Activated CD4-positive, alpha-beta T cell treated with anti-CD3 and anti-CD28 coated beads for 36 hours (primary cell): ENCODE measurements at regions not wholly inside any gene's neighbourhood (a gene's known extent, or its start where the extent isn't known, plus 50 kb on each side); places are given as distances from the start of the nearest gene placed in this dataset.
"Not testable (repeated sequence)": the region's sequence is repeated elsewhere in the genome, so short reads cannot be mapped to it uniquely, and the experiment has no call there.

ENCODE experiments used
- ATAC-seq: fragments of 200-7000 bp; cut with Tn5 transposase; one replicate; pipeline ENCODE4 v1.10.0; 2021; ENCODE audit warnings: mild to moderate bottlenecking, moderate library complexity
- CTCF ChIA-PET: fragments of 350-600 bp; sonication (Branson Sonifier 250); formaldehyde crosslinking; loops from one replicate; lab custom pipeline; 2021; ENCODE audit warnings: antibody characterized with exemption; lab: Charles Lee
- POLR2A ChIA-PET: fragments of 350-600 bp; sonication (Branson Sonifier 250); formaldehyde crosslinking; loops from one replicate; lab custom pipeline; 2021; ENCODE audit warnings: antibody characterized with exemption, inconsistent platforms; lab: Charles Lee
- DNase-seq: peaks from one replicate; pipeline ENCODE4 v3.0.0-alpha.2; 2020
- H3K27ac Mint-ChIP-seq: one replicate; pipeline ENCODE4 v1.8.0; 2021; ENCODE audit warnings: mixed read lengths
- H3K27me3 Mint-ChIP-seq: one replicate; pipeline ENCODE4 v1.8.0; 2021; ENCODE audit warnings: mixed read lengths
- H3K36me3 Mint-ChIP-seq: one replicate; pipeline ENCODE4 v1.8.0; 2021; ENCODE audit warnings: low read depth, mixed read lengths
- H3K4me1 Mint-ChIP-seq: one replicate; pipeline ENCODE4 v1.8.0; 2021; ENCODE audit warnings: mixed read lengths
- H3K4me3 Mint-ChIP-seq: one replicate; pipeline ENCODE4 v1.8.0; 2021; ENCODE audit warnings: mild to moderate bottlenecking, moderate library complexity, mixed read lengths
- H3K9me3 Mint-ChIP-seq: one replicate; pipeline ENCODE4 v1.8.0; 2021; ENCODE audit warnings: low read depth, mixed read lengths
- intact Hi-C, 2 experiments: fragments of 100-400 bp; cut with DNase I in 1 of 2; cut with micrococcal nuclease in 1 of 2; formaldehyde crosslinking; loops; one replicate each; pipeline versions ENCODE4 v1.14.2 to v1.15.1; 2022 to 2024; cut with DNase I, micrococcal nuclease

DNA sequence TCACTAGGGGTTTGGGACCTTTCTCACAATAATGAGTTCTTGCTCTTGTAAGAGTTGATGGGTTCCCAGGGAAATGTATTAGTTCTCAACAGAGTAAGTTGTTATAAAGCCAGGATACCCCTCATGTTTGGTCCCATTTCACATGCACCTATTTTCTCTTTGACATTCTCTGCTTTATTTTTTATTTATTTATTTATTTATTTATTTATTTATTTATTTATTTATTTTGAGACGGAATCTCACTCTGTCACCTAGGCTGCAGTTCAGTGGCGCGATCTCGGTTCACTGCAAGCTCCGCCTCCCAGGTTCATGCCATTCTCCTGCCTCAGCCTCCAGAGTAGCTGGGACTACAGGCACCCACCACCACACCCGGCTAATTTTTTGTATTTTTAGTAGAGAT lies 52.2 kb downstream of the ACTRT1 start:
- CTCF ChIA-PET, H3K36me3 Mint-ChIP-seq, POLR2A ChIA-PET, DNase-seq, H3K4me3 Mint-ChIP-seq, H3K27ac Mint-ChIP-seq, ATAC-seq, H3K27me3 Mint-ChIP-seq, intact Hi-C loops, H3K9me3 Mint-ChIP-seq, H3K4me1 Mint-ChIP-seq: not testable (repeated sequence)

GRCh38 chrX:127963696-127964095 lies 88.5 kb downstream of the ACTRT1 start:
- ChIA-PET CTCF (no interaction called here), POLR2A (no interaction called here)
- no peak overlapping the region for H3K27ac Mint-ChIP-seq
- DNase-seq (no peak), ATAC-seq (no peak)
- no peaks in the 10 kb centered on the region for H3K36me3 Mint-ChIP-seq
- intact Hi-C loops: no loop called here
- no peaks in the 10 kb centered on the region for H3K4me1 Mint-ChIP-seq
- H3K4me3 Mint-ChIP-seq: no peak overlapping the region
- H3K27me3 Mint-ChIP-seq: no peaks in the 10 kb centered on the region
- H3K9me3 Mint-ChIP-seq: peaks cover 4% of the 10 kb centered on the region

- no peaks in the 10 kb centered on the region for H3K9me3 Mint-ChIP-seq
- ChIA-PET CTCF (interaction anchor here (0.6 kb wide), 1 partner anchor 20 kb away, joined by 3 read pairs; no protein-coding TSS in a partner anchor), POLR2A (no interaction called here)
- no peaks in the 10 kb centered on the region for H3K36me3 Mint-ChIP-seq
- no peak overlapping the region for H3K4me3 Mint-ChIP-seq
- intact Hi-C loops: no loop called here
- no peaks in the 10 kb centered on the region for H3K27me3 Mint-ChIP-seq
- no peaks in the 10 kb centered on the region for H3K4me1 Mint-ChIP-seq
- H3K27ac Mint-ChIP-seq: no peak overlapping the region
- ATAC-seq: no peak
- DNase-seq: no peak
These were observed 104.8 kb downstream of the ACTRT1 start for GRCh38 chrX:127947450-127947849.

GRCh38 chrX:127943571-127943970 lies 108.6 kb downstream of the ACTRT1 start:
- CTCF ChIA-PET: interaction anchor here (0.6 kb wide), 1 partner anchor 1171 kb away, joined by 3 read pairs; no protein-coding TSS in a partner anchor
- POLR2A ChIA-PET: no interaction called here
- no peak for DNase-seq
- no peak for ATAC-seq
- Mint-ChIP-seq H3K4me1 (no peaks in the 10 kb centered on the region), H3K36me3 (no peaks in the 10 kb centered on the region), H3K27me3 (no peaks in the 10 kb centered on the region), H3K9me3 (no peaks in the 10 kb centered on the region), H3K27ac (no peak overlapping the region), H3K4me3 (no peak overlapping the region)
- intact Hi-C loops: no loop called here

- intact Hi-C loops: no loop called here
- ChIA-PET CTCF (no interaction called here), POLR2A (no interaction called here)
- H3K27ac Mint-ChIP-seq: no peak overlapping the region
- H3K9me3 Mint-ChIP-seq: no peaks in the 10 kb centered on the region
- H3K4me3 Mint-ChIP-seq: no peak overlapping the region
- no peaks in the 10 kb centered on the region for H3K4me1 Mint-ChIP-seq
- H3K36me3 Mint-ChIP-seq: no peaks in the 10 kb centered on the region
- DNase-seq (no peak), ATAC-seq (no peak)
- H3K27me3 Mint-ChIP-seq: no peaks in the 10 kb centered on the region
These were observed 143.8 kb downstream of the ACTRT1 start for GRCh38 chrX:127908384-127908783.

DNA sequence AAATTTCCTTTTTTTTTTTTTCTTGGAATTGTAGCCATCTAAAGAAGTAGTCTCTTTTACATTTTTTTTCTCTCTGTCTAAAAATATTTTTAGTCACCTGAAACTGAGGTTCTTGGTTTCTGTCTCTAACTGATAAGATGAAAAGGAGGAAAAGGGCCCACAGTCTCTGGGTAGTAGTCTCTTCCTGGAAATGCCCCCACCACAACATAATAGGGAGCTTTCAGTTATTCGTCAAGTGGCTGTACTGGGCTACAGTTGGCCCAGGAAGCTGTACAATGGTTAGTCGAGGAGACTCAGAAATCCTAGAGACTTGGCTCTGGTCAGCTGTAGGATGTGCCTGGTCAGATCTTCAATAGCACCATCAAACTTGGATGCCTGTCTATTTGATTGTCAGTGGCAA lies 163.4 kb downstream of the ACTRT1 start:
- H3K36me3 Mint-ChIP-seq: no peaks in the 10 kb centered on the region
- no peak for ATAC-seq
- no peak overlapping the region for H3K27ac Mint-ChIP-seq
- no peak for DNase-seq
- no peaks in the 10 kb centered on the region for H3K27me3 Mint-ChIP-seq
- CTCF ChIA-PET: no interaction called here
- intact Hi-C loops: no loop called here
- H3K4me1 Mint-ChIP-seq: no peaks in the 10 kb centered on the region
- POLR2A ChIA-PET: no interaction called here
- H3K4me3 Mint-ChIP-seq: no peak overlapping the region
- no peaks in the 10 kb centered on the region for H3K9me3 Mint-ChIP-seq

- no peaks in the 10 kb centered on the region for H3K36me3 Mint-ChIP-seq
- intact Hi-C loops: no loop called here
- ChIA-PET POLR2A (no interaction called here), CTCF (no interaction called here)
- DNase-seq (no peak), ATAC-seq (no peak)
- no peaks in the 10 kb centered on the region for H3K9me3 Mint-ChIP-seq
- no peak overlapping the region for H3K27ac Mint-ChIP-seq
- H3K4me1 Mint-ChIP-seq: no peaks in the 10 kb centered on the region
- H3K4me3 Mint-ChIP-seq: no peak overlapping the region
- no peaks in the 10 kb centered on the region for H3K27me3 Mint-ChIP-seq
These were observed 167.3 kb downstream of the ACTRT1 start for GRCh38 chrX:127884921-127885320.

GRCh38 chrX:127879585-127879984 lies 172.6 kb downstream of the ACTRT1 start:
- H3K4me3 Mint-ChIP-seq: no peak overlapping the region
- H3K9me3 Mint-ChIP-seq: no peaks in the 10 kb centered on the region
- CTCF ChIA-PET: interaction anchor here (0.6 kb wide), 1 partner anchor 1487 kb away, joined by 3 read pairs; no protein-coding TSS in a partner anchor
- H3K27ac Mint-ChIP-seq: no peak overlapping the region
- no peak for ATAC-seq
- no peaks in the 10 kb centered on the region for H3K27me3 Mint-ChIP-seq
- DNase-seq: no peak
- H3K36me3 Mint-ChIP-seq: no peaks in the 10 kb centered on the region
- POLR2A ChIA-PET: no interaction called here
- no peaks in the 10 kb centered on the region for H3K4me1 Mint-ChIP-seq
- intact Hi-C loops: no loop called here

- H3K4me1 Mint-ChIP-seq: no peaks in the 10 kb centered on the region
- intact Hi-C loops: no loop called here
- no peak for ATAC-seq
- H3K9me3 Mint-ChIP-seq: no peaks in the 10 kb centered on the region
- CTCF ChIA-PET: no interaction called here
- no peaks in the 10 kb centered on the region for H3K27me3 Mint-ChIP-seq
- no peak overlapping the region for H3K27ac Mint-ChIP-seq
- no peak for DNase-seq
- POLR2A ChIA-PET: no interaction called here
- no peaks in the 10 kb centered on the region for H3K36me3 Mint-ChIP-seq
- no peak overlapping the region for H3K4me3 Mint-ChIP-seq
These were observed 174.9 kb downstream of the ACTRT1 start for GRCh38 chrX:127877318-127877717.

GRCh38 chrX:127873637-127874036 lies 178.6 kb downstream of the ACTRT1 start:
- intact Hi-C loops: no loop called here
- CTCF ChIA-PET: no interaction called here
- no peaks in the 10 kb centered on the region for H3K36me3 Mint-ChIP-seq
- DNase-seq (no peak), ATAC-seq (no peak)
- H3K27ac Mint-ChIP-seq: no peak overlapping the region
- POLR2A ChIA-PET: no interaction called here
- no peak overlapping the region for H3K4me3 Mint-ChIP-seq
- H3K4me1 Mint-ChIP-seq: no peaks in the 10 kb centered on the region
- H3K9me3 Mint-ChIP-seq: peaks cover 2% of the 10 kb centered on the region
- H3K27me3 Mint-ChIP-seq: no peaks in the 10 kb centered on the region

DNA sequence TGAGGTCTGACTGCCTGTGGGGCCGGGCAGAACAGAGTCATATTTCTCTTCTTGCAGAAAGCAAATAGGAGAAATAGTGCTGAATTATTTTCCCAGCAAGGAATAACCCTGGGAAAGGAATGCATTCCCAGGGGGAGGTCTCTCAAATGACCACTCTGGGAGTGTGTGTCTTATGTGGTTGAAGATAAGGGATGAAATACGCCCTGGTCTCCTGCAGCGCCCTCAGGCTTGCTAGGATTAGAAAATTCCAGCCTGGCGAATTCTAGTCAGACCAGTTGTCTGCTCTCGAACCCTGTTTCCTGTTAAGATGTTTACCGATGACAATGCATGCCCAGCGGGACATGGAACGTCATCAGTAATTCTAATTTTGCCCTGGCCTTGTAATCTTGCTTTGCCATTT lies 185.3 kb downstream of the ACTRT1 start:
- intact Hi-C loops: not testable (repeated sequence)

GRCh38 chrX:127861611-127862010 lies 190.6 kb downstream of the ACTRT1 start:
- ChIA-PET POLR2A (no interaction called here), CTCF (no interaction called here)
- Mint-ChIP-seq H3K9me3 (peaks cover 2% of the 10 kb centered on the region), H3K27me3 (no peaks in the 10 kb centered on the region), H3K27ac (no peak overlapping the region), H3K4me3 (no peak overlapping the region), H3K36me3 (no peaks in the 10 kb centered on the region), H3K4me1 (no peaks in the 10 kb centered on the region)
- intact Hi-C loops: no loop called here
- ATAC-seq (no peak), DNase-seq (no peak)

More for the DNA sequence above, 185.3 kb downstream of the ACTRT1 start:
- POLR2A ChIA-PET, DNase-seq, H3K4me1 Mint-ChIP-seq, H3K27ac Mint-ChIP-seq, H3K27me3 Mint-ChIP-seq, H3K36me3 Mint-ChIP-seq, H3K9me3 Mint-ChIP-seq, H3K4me3 Mint-ChIP-seq, ATAC-seq, CTCF ChIA-PET: not testable (repeated sequence)
